ENCODE measurements at regions not wholly inside any gene's neighbourhood (a gene's known extent, or its start where the extent isn't known, plus 50 kb on each side); places are given as distances from the start of the nearest gene placed in this dataset.

DNA sequence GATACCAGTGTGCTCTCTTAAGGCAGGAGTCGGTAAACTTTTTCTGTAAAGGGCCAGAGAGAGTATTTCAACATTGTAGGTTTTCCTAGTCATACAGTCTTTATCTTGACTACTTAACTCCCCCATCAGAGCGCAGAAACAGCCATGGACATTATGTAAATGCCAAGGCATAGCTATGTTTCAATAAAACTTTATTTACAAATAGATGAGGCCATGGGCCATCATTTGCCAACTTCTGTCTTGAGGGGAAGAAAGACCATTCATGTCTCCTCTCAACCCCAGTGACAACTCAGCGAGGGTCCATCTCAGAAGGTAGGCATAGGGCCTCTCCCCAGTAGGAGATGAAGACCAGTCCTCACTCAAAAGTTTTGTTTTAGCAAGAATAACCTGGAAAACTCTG, 301.3 kb downstream of the FBXW7 start:
- DNase-seq, result no peak

- DNase-seq, result no peak
Measured at GRCh38 chr4:152232271-152232670, 303.6 kb downstream of the FBXW7 start.

GRCh38 chr4:152229782-152230289, 306.1 kb downstream of the FBXW7 start:
- no peak for DNase-seq

GRCh38 chr4:152225680-152226079, 310.2 kb downstream of the FBXW7 start:
- no peak for DNase-seq

DNA sequence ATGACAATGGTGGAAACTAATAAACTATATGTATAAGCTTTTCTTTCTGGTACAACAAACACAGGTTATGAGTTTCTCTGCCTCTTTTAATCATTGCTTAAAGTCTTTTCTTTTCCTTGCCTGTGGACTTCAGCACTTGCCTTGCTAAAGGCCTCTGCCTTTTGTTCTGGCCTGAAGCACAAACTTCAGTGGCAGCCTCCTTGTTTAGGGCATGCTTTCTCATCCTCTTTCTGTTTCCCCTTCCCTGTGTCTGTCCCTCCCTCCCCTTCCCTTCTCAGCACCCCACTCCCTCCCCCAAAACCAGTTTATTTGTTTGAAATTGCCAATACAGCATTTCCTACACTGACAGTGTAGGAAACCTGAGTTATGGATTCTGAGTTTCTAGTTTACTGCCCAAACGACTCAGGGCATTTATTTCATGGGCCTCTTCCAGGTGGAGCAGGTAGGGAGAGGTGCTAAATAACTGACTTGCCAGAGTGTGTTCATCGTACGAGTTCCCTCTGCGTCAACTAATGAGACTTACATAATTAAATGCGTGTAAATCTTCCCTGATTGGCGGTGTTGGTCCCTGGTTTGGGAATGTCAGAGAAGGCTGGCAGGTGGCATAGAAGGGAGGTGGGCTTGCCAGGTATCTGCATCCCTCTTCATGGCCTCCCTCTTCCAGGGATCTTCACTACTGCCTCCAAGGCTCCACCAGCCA, 311.0 kb downstream of the FBXW7 start:
- DNase-seq, result no peak

DNA sequence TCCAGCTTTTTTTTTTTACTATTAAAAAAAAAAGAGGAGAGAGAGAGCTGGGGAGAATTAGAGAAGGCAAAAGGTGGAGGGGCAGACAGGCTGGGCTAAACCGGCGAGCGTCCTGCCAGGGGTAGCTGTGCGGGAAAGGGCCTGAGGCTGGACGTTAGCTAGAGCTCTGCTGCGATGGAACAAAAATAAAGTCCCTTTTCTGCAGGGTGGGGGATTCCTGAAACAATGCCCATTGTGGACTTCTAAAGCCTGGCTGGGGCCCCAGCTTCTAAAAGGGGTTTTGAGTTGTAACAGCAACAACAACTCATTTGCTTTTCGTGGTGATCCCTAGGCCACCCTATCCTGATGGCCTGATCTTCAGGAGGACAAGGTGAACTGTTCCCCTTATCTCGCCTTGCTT, 311.7 kb downstream of the FBXW7 start:
- DNase-seq, result no peak

DNA sequence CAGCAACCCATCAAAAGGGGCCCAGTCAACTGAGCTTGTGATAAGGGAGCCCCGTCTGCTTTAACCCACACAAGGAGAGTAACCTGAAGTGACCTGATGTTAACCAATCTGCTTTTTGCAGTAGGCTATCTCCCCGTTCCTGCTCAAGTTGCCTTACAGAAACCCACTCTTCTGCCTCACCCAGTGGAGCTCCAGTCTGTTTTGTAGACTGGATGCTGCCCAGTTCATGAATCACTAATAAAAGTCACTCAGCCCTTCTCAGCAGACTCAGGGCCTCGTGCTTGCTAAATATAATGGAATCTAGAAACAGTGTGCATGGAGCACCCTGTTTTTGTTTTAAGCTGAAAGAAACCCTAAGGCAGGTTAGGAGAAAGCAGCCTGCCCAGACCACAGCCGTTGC, 312.3 kb downstream of the FBXW7 start:
- no peak for DNase-seq

DNA sequence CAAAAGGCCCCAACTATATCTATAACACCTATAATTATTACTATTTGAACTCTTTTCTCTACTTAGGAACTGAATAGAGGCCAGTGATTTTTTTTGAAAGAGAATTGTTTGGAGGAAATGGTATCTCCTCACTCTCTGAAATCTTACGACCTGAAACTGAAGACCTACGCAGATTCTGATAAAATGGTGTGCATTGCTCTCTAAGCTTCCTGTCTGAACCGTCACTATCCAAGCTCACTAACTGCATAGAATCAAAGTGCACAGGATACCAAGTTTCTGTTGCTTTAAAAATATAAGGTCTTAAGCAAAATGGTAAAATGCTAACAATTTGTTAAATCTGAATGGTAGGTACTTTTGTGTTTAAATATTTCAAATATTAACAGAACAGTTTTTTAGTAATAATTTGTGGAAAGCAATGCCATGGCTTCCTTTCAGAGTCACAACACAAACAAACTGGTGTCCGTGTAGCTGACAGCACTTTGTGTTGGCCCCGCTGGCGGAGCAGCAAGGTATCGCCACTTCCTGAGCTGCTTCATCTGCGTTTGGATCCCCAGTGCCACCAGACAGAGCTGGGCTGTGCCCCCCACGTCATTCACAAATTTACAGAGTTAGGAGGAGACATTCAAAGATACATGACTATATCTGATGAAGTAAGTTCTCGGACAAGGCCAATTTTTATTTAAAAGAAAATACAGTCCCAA, 313.9 kb downstream of the FBXW7 start:
- no peak for DNase-seq

- DNase-seq, result no peak
Measured at GRCh38 chr4:152220201-152220666, 315.7 kb downstream of the FBXW7 start.

GRCh38 chr4:152218576-152218975, 317.3 kb downstream of the FBXW7 start:
- no peak for DNase-seq

DNA sequence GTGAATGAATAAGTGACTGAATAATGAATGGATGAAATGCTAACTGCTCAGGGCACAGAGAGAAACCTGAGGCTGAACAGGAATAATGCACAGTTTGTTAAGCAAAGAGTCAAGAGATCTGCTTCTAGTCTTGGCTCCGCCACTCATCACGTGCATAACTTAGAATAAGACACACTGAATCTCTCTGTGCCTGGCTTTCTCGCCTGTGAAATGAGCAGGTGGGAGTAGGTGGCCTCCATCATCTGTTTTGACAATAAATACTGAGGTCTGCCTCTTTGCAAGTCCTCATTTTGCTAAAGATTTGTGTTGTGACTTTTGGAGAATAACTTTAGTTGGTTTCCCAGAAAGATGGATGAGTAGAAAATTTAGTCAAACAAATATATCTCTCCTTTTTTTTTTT, 318.0 kb downstream of the FBXW7 start:
- no peak for DNase-seq

DNA sequence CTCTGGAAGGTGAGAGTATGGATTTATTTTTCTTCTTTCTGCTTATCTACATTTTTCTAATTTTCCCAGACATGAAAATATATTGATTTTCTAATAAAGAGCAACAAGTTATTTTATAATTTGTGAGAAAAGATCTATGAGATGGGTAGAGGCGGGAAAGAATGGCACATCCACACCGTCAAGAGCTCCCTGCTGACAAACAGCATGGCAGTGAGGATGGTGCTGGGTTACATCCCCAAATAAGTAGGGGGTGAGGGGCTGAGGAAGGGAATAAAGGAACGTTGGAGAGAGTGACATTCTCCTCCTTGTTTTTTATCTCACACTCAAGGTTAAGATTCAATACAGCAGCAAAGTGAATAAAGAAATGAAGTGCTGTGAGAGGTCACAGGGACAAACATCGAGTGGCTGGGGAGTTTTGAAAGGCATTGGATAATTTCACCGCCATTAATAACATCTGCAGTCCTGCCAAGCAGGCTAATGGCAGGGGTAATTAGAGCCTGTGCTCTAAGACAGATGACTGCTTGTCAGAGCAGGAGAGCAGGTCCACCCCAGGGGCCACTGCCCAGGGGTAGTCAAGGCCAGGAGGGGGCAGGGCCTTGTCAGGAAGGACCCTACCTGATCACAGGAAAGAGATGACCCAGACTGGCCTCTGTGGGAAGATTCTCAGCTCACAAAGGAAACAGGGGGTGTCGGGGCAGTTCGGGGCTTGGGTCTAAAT, 323.8 kb downstream of the FBXW7 start:
- DNase-seq, result no peak

DNA sequence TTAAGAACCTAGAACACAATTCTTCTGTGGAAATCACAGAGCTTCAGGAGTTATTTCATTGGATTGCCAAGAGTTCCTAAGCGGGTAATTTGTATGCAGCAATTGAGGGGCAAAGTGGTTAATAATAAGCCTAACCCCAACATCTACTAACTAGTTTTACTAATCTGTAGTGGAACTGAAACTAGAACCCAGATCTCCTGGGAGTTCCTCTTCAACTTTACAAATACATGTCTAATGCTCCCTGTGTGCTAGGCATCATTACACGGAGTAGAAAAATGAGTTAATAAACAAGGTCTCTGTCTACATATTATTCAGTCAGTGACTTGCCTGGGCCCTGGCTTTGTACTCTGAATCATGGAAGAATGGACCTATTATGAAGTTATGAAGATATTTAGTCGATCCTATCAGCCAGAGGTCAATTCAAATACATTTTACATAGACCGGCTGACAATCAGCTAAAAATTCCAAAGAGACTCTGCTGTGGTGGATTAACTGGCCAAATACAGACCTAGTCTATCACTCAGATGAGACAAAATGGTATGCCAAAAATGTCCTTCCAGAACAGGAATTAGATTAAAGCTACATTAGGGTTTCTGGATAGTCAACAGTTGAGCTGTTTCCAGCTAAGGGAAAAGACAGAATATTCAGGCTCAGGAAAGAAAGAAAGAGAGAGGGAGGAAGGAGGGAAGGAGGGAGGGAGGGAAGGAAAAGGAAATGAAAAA, 326.0 kb downstream of the FBXW7 start:
- no peak for DNase-seq

DNA sequence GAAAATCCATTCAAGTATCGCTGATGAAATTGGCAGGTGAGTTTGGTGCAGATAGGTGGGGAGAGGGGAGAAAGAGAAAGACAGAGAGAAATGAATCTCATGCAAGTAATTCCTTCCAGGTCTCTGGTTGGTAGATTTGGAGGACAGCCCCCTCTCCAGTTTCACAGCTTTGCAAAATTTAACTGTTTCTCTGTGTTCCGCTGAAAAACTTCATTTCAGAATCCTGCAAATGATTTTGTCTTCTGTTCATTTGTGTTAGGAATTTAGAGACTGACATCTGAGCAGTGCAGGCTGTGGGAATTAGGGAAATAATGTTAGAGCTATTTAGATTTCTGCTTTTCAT, 328.5 kb downstream of the FBXW7 start:
- DNase-seq, result no peak

GRCh38 chr4:152206646-152207377, 329.1 kb downstream of the FBXW7 start:
- DNase-seq, result no peak

DNA sequence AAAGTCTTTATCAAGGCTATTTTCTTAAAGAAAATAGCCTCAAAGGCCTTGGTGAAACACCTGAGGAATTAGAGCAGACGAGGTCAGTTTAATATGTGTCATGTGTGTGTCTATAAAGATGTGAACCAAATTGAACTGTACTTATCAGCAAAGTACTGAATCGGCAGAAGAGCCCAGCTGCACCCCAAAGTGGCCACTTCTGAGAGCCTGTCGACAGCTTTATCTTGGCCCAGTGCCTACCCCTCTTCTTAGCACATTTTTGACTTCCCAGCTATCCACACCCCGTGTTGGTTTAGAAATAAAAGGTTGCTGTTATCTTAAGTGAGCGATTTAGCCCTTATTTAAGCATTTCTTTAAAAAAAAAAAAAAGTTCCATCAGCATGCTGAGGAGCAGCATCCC, 329.7 kb downstream of the FBXW7 start:
- no peak for DNase-seq

DNA sequence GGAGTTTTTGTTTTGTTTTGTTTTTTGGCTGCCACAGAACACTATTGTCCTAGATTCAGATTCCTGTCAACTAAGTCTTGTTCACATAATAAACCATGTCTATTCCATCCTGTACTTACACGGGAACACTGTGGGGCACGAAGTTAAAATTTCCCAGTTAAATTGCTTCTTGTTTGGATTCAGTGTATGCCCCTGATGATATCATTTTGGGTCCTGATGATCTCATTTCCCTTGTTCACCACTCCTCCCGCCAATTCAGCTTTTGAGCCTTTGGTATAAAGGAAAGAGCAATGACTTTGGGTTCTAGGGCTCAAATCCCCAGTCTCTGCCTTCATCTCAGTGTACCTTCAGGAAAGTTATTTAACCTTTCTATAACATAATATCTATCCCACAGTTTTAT, 333.5 kb downstream of the FBXW7 start:
- DNase-seq, result no peak

GRCh38 chr4:152200511-152201333, 335.2 kb downstream of the FBXW7 start:
- no peak for DNase-seq

DNA sequence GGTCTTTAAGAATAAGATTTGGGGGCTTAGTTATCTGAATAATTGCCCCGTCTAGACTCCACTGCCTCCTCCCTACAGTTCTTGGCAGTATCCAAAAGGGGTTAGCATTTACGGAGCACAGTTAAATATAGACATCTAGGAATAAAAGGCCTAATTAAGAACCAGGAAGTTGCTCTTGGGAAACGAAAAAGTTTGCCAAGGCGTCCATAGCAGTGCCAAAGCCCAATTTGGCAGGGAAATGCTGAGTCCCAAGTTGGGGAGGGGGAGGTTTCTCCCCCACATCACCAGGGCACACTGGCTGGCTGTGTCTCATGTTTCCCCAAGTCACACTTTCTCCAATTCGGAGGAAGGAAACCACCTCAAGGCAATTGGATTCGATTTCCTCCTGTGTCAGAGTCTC, 338.7 kb downstream of the FBXW7 start:
- DNase-seq, result no peak

- DNase-seq, result no peak
Measured at GRCh38 chr4:152195888-152196287, 340.0 kb downstream of the FBXW7 start.

- no peak for DNase-seq
Measured at GRCh38 chr4:152193059-152193458, 342.8 kb downstream of the FBXW7 start.

- no peak for DNase-seq
Measured at GRCh38 chr4:152190907-152191306, 345.0 kb downstream of the FBXW7 start.
